ENCODE measurements at regions not wholly inside any gene's neighbourhood (a gene's known extent, or its start where the extent isn't known, plus 50 kb on each side); places are given as distances from the start of the nearest gene placed in this dataset.

DNA sequence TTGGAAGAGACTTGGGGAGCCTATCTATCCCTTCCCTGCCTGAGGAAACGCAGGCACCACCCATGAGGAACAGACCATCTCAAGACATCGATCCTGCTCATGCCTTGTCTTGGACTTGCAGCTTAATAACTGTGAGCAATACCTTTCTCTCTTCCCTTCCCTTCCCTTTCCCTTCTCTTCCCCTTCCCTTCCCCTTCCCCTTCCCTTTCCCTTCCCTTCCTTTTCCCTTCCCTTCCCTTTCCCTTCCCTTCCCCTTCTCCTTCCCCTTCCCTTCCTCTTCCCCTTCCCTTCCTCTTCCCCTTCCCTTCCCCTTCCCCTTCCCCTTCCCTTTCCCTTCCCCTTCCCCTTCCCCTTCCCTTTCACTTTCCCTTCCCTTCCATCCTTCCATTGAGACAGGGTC is 650.7 kb upstream of the SOX11 start:
- Histone ChIP-seq H3K36me3 (ENCODE audit: low read depth) (no peaks in the 10 kb centered on the region), H3K27me3 (ENCODE audit: insufficient read depth, poor library complexity, severe bottlenecking) (no peaks in the 10 kb centered on the region), H3K9me3 (ENCODE audit: severe bottlenecking) (no peaks in the 10 kb centered on the region), H3K27ac (ENCODE audit: poor library complexity, severe bottlenecking) (no peak overlapping the region), H3K4me1 (ENCODE audit: insufficient read depth, poor library complexity, severe bottlenecking) (no peaks in the 10 kb centered on the region), H3K4me3 (ENCODE audit: severe bottlenecking) (no peak overlapping the region)
- no peak for ATAC-seq (ENCODE audit: low read depth)
- TF ChIP-seq, protein P1, sequence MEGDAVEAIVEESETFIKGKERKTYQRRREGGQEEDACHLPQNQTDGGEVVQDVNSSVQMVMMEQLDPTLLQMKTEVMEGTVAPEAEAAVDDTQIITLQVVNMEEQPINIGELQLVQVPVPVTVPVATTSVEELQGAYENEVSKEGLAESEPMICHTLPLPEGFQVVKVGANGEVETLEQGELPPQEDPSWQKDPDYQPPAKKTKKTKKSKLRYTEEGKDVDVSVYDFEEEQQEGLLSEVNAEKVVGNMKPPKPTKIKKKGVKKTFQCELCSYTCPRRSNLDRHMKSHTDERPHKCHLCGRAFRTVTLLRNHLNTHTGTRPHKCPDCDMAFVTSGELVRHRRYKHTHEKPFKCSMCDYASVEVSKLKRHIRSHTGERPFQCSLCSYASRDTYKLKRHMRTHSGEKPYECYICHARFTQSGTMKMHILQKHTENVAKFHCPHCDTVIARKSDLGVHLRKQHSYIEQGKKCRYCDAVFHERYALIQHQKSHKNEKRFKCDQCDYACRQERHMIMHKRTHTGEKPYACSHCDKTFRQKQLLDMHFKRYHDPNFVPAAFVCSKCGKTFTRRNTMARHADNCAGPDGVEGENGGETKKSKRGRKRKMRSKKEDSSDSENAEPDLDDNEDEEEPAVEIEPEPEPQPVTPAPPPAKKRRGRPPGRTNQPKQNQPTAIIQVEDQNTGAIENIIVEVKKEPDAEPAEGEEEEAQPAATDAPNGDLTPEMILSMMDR (IDR thresholded peaks at IDR 0.05; ENCODE audit: poor library complexity, severe bottlenecking): no peak
- no peak for DNase-seq (ENCODE audit: low spot score)

GRCh38 chr2:5042666-5043440 is 649.3 kb upstream of the SOX11 start:
- ATAC-seq (ENCODE audit: low read depth): no peak
- Histone ChIP-seq H3K9me3 (ENCODE audit: severe bottlenecking) (no peaks in the 10 kb centered on the region), H3K36me3 (ENCODE audit: low read depth) (no peaks in the 10 kb centered on the region), H3K27ac (ENCODE audit: poor library complexity, severe bottlenecking) (no peak overlapping the region), H3K27me3 (ENCODE audit: insufficient read depth, poor library complexity, severe bottlenecking) (no peaks in the 10 kb centered on the region), H3K4me1 (ENCODE audit: insufficient read depth, poor library complexity, severe bottlenecking) (no peaks in the 10 kb centered on the region), H3K4me3 (ENCODE audit: severe bottlenecking) (no peak overlapping the region)
- no peak for DNase-seq (ENCODE audit: low spot score)
- TF ChIP-seq, protein P1 (IDR thresholded peaks at IDR 0.05; ENCODE audit: poor library complexity, severe bottlenecking): no peak

GRCh38 chr2:5051300-5051699 is 640.9 kb upstream of the SOX11 start:
- TF ChIP-seq, protein P1 (IDR thresholded peaks at IDR 0.05; ENCODE audit: poor library complexity, severe bottlenecking): no peak
- Histone ChIP-seq H3K27ac (ENCODE audit: poor library complexity, severe bottlenecking) (no peak overlapping the region), H3K36me3 (ENCODE audit: low read depth) (no peaks in the 10 kb centered on the region), H3K27me3 (ENCODE audit: insufficient read depth, poor library complexity, severe bottlenecking) (no peaks in the 10 kb centered on the region), H3K4me3 (ENCODE audit: severe bottlenecking) (no peak overlapping the region), H3K4me1 (ENCODE audit: insufficient read depth, poor library complexity, severe bottlenecking) (no peaks in the 10 kb centered on the region), H3K9me3 (ENCODE audit: severe bottlenecking) (no peaks in the 10 kb centered on the region)
- no peak for DNase-seq (ENCODE audit: low spot score)
- ATAC-seq (ENCODE audit: low read depth): no peak

DNA sequence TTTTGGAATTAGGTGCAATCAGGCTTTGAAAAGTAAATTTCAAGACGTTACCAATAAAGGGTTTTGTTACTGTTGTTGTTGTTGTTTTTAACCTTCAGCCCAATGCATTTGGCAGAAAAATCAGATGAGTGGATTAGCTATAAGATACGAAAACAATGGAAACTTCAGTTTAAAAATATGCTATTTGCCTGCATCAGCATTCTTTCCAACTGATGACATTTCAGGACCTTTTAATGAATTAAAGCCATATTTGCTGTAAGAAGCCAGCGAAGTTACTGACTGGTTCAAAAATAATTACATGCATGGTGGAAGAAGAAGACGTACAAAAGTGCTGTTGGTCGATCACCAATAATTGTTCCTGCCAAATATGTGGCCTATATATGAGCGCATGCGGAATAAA is 639.3 kb upstream of the SOX11 start:
- Histone ChIP-seq H3K27ac (ENCODE audit: poor library complexity, severe bottlenecking) (no peak overlapping the region), H3K27me3 (ENCODE audit: insufficient read depth, poor library complexity, severe bottlenecking) (no peaks in the 10 kb centered on the region), H3K4me3 (ENCODE audit: severe bottlenecking) (no peak overlapping the region), H3K9me3 (ENCODE audit: severe bottlenecking) (no peaks in the 10 kb centered on the region), H3K4me1 (ENCODE audit: insufficient read depth, poor library complexity, severe bottlenecking) (no peaks in the 10 kb centered on the region), H3K36me3 (ENCODE audit: low read depth) (no peaks in the 10 kb centered on the region)
- DNase-seq (ENCODE audit: low spot score): no peak
- TF ChIP-seq, protein P1 (IDR thresholded peaks at IDR 0.05; ENCODE audit: poor library complexity, severe bottlenecking): no peak
- no peak for ATAC-seq (ENCODE audit: low read depth)

DNA sequence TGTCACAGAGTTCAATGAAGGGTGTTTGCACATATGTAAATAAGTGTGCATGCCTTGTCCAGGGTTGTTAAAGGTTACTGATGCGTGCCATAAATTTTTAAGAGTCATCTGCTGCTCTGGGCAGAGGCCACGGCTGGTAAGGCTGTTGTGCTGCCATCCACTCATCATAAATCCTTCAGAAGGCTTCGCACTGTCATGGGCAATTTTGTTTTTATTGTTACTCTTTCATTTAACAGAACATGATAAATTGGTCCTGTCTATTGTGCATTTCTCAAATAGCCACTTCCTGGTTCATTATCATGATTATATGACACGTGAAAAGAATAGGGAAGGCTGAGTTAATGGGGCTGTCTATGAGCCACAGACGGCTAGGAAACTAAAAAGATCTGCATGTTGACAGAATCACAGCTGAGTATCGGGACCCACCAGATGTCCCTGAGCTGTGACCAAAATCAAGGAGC is 634.3 kb upstream of the SOX11 start:
- Histone ChIP-seq H3K27me3 (ENCODE audit: insufficient read depth, poor library complexity, severe bottlenecking) (no peaks in the 10 kb centered on the region), H3K4me3 (ENCODE audit: severe bottlenecking) (no peak overlapping the region), H3K36me3 (ENCODE audit: low read depth) (no peaks in the 10 kb centered on the region), H3K27ac (ENCODE audit: poor library complexity, severe bottlenecking) (no peak overlapping the region), H3K9me3 (ENCODE audit: severe bottlenecking) (no peaks in the 10 kb centered on the region), H3K4me1 (ENCODE audit: insufficient read depth, poor library complexity, severe bottlenecking) (no peaks in the 10 kb centered on the region)
- DNase-seq (ENCODE audit: low spot score) (no peak), ATAC-seq (ENCODE audit: low read depth) (no peak)
- TF ChIP-seq, protein P1 (IDR thresholded peaks at IDR 0.05; ENCODE audit: poor library complexity, severe bottlenecking): no peak
